ENCODE measurements at regions not wholly inside any gene's neighbourhood (a gene's known extent, or its start where the extent isn't known, plus 50 kb on each side); places are given as distances from the start of the nearest gene placed in this dataset.

DNA sequence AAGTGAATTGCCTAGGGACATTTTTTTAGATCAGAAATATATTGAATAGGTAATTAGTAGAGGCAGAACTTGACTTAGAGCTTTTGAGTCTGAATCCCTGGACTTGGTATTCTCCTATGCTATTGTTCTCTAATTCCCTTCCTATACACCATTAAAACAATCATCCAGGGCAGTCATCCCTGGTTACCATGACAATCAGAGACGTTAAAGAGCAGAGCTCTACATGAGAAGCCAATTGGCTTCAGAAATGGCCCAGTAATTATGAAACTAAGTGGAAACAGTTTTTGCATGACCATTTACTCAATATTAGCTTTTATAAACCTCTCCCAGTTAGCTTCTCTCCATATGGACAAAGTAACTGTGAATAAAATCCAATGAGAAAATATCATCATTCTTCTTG, 182.1 kb upstream of the TP63 start:
- Histone ChIP-seq H3K27ac (no peak overlapping the region), H3K9me3 (peaks cover 0 to 12% (median 0%) of the 10 kb centered on the region in 11 donors), H3K27me3 (no peaks in the 10 kb centered on the region), H3K36me3 (no peaks in the 10 kb centered on the region), H3K4me1 (no peaks in the 10 kb centered on the region), H3K4me3 (no peak overlapping the region)
- ATAC-seq (no peak), DNase-seq (no peak)
- WGBS, 2 donors = 49 to 59% methylated on average over 1 of the region's 1 CpG
- TF ChIP-seq, protein P1, sequence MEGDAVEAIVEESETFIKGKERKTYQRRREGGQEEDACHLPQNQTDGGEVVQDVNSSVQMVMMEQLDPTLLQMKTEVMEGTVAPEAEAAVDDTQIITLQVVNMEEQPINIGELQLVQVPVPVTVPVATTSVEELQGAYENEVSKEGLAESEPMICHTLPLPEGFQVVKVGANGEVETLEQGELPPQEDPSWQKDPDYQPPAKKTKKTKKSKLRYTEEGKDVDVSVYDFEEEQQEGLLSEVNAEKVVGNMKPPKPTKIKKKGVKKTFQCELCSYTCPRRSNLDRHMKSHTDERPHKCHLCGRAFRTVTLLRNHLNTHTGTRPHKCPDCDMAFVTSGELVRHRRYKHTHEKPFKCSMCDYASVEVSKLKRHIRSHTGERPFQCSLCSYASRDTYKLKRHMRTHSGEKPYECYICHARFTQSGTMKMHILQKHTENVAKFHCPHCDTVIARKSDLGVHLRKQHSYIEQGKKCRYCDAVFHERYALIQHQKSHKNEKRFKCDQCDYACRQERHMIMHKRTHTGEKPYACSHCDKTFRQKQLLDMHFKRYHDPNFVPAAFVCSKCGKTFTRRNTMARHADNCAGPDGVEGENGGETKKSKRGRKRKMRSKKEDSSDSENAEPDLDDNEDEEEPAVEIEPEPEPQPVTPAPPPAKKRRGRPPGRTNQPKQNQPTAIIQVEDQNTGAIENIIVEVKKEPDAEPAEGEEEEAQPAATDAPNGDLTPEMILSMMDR (IDR thresholded peaks at IDR 0.05) = no peak
- intact Hi-C loops (cut with DNase I) = no loop called here

DNA sequence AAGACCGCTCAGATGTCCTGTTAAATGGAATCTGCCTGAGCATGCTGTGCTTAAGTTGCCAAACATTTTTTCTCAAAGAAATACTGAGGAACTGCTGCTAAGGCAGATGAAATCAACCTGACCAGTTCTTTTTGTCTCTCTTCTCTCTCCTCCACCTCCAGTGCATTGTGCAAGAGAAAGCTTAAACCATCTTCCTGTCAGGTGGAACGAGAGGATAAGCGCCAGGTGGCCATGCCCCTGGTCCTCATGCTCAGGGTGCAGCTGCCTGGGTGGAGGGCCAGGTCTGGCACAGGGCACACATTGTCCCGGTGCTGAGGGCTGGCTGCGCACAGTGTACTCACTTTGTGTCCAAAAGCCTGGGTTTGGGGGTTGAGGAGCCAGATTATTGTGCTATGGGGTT, 176.2 kb upstream of the TP63 start:
- WGBS, 2 donors = 89 to 90% methylated on average over 5 of the region's 5 CpGs

DNA sequence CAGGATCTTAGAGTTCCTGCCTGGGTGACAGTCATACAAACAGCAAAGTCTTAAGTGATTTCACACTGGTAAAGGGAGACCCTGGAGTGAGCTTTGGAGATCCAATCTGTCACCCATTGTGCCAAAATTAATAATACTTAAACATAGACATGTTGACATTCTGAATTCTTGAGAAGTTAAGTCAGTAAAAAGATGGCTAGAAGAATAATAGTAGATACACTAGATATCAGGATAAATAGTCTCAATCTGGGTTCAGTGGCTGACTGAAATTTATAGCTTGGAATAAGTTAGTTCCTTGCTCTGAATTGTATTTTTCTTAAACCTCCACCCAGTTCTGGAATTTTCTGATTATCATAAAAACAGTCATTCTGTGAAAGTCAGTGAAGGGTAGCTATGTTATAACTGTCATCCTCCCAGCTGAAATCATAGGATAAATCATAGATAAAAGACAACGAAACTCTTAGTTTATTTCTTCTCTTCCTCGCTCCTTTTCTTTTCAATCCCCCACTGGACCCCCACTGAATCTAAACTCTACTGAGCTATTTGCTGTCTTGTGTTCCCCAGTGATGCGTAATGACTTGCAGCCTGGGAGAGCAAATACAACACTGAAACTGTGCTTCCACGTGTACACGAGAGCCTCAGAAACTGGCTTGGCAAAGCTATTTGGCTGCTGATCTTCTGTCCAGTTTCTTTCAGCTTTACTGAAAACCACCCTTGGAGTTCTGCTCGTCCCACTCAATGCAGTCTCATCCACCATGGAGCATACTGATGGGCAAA, 175.4 kb upstream of the TP63 start:
- TF ChIP-seq, protein P1 (IDR thresholded peaks at IDR 0.05) = no peak
- H3K9me3 ChIP-seq = no peaks in the 10 kb centered on the region
- peaks cover 0 to 7% (median 0%) of the 10 kb centered on the region in 9 donors for H3K4me1 ChIP-seq
- DNase-seq (peak in 1 of 2 donors; percentile 4), ATAC-seq (peak in 2 of 8 donors; percentile 18 to 39)
- H3K36me3 ChIP-seq = no peaks in the 10 kb centered on the region
- peak overlapping the region in 1 of 10 donors; percentile 54 for H3K27ac ChIP-seq
- no peaks in the 10 kb centered on the region for H3K27me3 ChIP-seq
- H3K4me3 ChIP-seq = no peak overlapping the region
- WGBS, 2 donors = 72 to 77% methylated on average over 6 of the region's 6 CpGs
- intact Hi-C loops (cut with DNase I) = no loop called here

More for the DNA sequence above, 176.2 kb upstream of the TP63 start:
- H3K4me3 ChIP-seq = no peak overlapping the region
- no peak overlapping the region for H3K27ac ChIP-seq
- H3K9me3 ChIP-seq = no peaks in the 10 kb centered on the region
- ATAC-seq (no peak), DNase-seq (no peak)
- no peaks in the 10 kb centered on the region for H3K36me3 ChIP-seq
- H3K4me1 ChIP-seq = peaks cover 0 to 7% (median 0%) of the 10 kb centered on the region in 9 donors
- TF ChIP-seq, protein P1 (IDR thresholded peaks at IDR 0.05) = no peak
- no peaks in the 10 kb centered on the region for H3K27me3 ChIP-seq
- intact Hi-C loops (cut with DNase I) = no loop called here

DNA sequence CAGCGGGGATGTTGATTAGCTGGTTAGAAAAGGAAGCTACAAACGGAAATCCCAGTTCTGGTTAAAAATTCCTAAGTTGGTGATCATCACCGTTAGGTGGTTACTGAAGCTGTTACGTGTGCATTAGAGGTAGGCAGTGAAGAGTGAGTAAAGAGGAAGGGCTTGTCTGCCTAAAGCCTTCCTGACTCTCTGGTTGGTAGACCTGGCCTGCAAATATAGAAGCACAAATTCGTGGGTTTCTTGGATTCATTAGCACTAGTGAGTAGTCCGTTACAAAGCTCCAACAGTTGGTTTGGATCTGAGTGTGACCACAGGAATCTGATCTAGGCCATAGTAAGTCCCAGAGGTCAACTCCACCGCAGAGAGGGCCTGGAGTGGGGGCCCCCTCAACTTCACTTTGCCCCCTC, 174.0 kb upstream of the TP63 start:
- TF ChIP-seq, protein P1 (IDR thresholded peaks at IDR 0.05) = no peak
- intact Hi-C loops (cut with DNase I) = no loop called here
- Histone ChIP-seq H3K9me3 (peaks cover 0 to 4% (median 0%) of the 10 kb centered on the region in 11 donors), H3K36me3 (no peaks in the 10 kb centered on the region), H3K4me1 (peaks cover 0 to 7% (median 0%) of the 10 kb centered on the region in 9 donors), H3K4me3 (no peak overlapping the region), H3K27me3 (no peaks in the 10 kb centered on the region), H3K27ac (peak overlapping the region in 4 of 10 donors; percentile 23 to 54 (median 40))
- ATAC-seq (peak in 6 of 8 donors; percentile 33 to 81 (median 65)), DNase-seq (peak in 1 of 2 donors; percentile 4)
- 67 to 79% methylated on average over 7 of the region's 7 CpGs for WGBS, 2 donors
